ENCODE measurements at regions not wholly inside any gene's neighbourhood (a gene's known extent, or its start where the extent isn't known, plus 50 kb on each side); places are given as distances from the start of the nearest gene placed in this dataset.

GRCh38 chr9:10701906-10702305 lies 89.1 kb upstream of the PTPRD start:
- TF ChIP-seq CTCF (IDR thresholded peaks at IDR 0.05) = no peak
- no peak for TF ChIP-seq EZH2 (IDR thresholded peaks at IDR 0.05; ENCODE audit: borderline replicate concordance, insufficient read depth, low read depth, low read length, poor library complexity, severe bottlenecking)

Measured in B cell (primary cell).